CD4-positive, alpha-beta T cell treated with Interleukin-1 beta for 1 hour (primary cell): ENCODE measurements at regions not wholly inside any gene's neighbourhood (a gene's known extent, or its start where the extent isn't known, plus 50 kb on each side); places are given as distances from the start of the nearest gene placed in this dataset.

Source experiments
- DNase-seq, 2 donors: peaks; one replicate each; pipeline ENCODE4 v3.0.0-alpha.2; 2020 to 2022

- no peak for DNase-seq
Observed at GRCh38 chr10:36164556-36165504, 522.7 kb upstream of the FZD8 start.

- DNase-seq = no peak
Observed at GRCh38 chr10:36163827-36164226, 521.7 kb upstream of the FZD8 start.

GRCh38 chr10:36157486-36157885, 515.4 kb upstream of the FZD8 start:
- DNase-seq = no peak

GRCh38 chr10:36148207-36148606, 506.1 kb upstream of the FZD8 start:
- DNase-seq = no peak

- DNase-seq = no peak
Observed at GRCh38 chr10:36147529-36147928, 505.4 kb upstream of the FZD8 start.

- no peak for DNase-seq
Observed at GRCh38 chr10:36141856-36142560, 499.9 kb upstream of the FZD8 start.

- no peak for DNase-seq
Observed at GRCh38 chr10:36129051-36129450, 487.0 kb upstream of the FZD8 start.

GRCh38 chr10:36126076-36126475, 484.0 kb upstream of the FZD8 start:
- no peak for DNase-seq

GRCh38 chr10:36119455-36119854, 477.4 kb upstream of the FZD8 start:
- no peak for DNase-seq

- DNase-seq = no peak
Observed at GRCh38 chr10:36118314-36118713, 476.2 kb upstream of the FZD8 start.

- no peak for DNase-seq
Observed at GRCh38 chr10:36117890-36118289, 475.8 kb upstream of the FZD8 start.

GRCh38 chr10:36117231-36117630, 475.1 kb upstream of the FZD8 start:
- no peak for DNase-seq

GRCh38 chr10:36116731-36117130, 474.6 kb upstream of the FZD8 start:
- no peak for DNase-seq

GRCh38 chr10:36116040-36116439, 473.9 kb upstream of the FZD8 start:
- DNase-seq = no peak

- DNase-seq = no peak
Observed at GRCh38 chr10:36115364-36115763, 473.3 kb upstream of the FZD8 start.

- no peak for DNase-seq
Observed at GRCh38 chr10:36114913-36115312, 472.8 kb upstream of the FZD8 start.

GRCh38 chr10:36114141-36114540, 472.0 kb upstream of the FZD8 start:
- no peak for DNase-seq

- no peak for DNase-seq
Observed at GRCh38 chr10:36111676-36112075, 469.6 kb upstream of the FZD8 start.

GRCh38 chr10:36110097-36110496, 468.0 kb upstream of the FZD8 start:
- no peak for DNase-seq

- no peak for DNase-seq
Observed at GRCh38 chr10:36109399-36110023, 467.4 kb upstream of the FZD8 start.

GRCh38 chr10:36097696-36098095, 455.6 kb upstream of the FZD8 start:
- no peak for DNase-seq

GRCh38 chr10:36096576-36096975, 454.5 kb upstream of the FZD8 start:
- no peak for DNase-seq

- no peak for DNase-seq
Observed at GRCh38 chr10:36094096-36094495, 452.0 kb upstream of the FZD8 start.

GRCh38 chr10:36092116-36092515, 450.0 kb upstream of the FZD8 start:
- DNase-seq = no peak
